Neural progenitor cell (in vitro differentiated cells): ENCODE measurements at regions not wholly inside any gene's neighbourhood (a gene's known extent, or its start where the extent isn't known, plus 50 kb on each side); places are given as distances from the start of the nearest gene placed in this dataset.

ENCODE experiments used
- DNase-seq: peaks from one replicate; pipeline ENCODE4 v3.0.0-alpha.2; 2016; ENCODE audit warnings: low spot score
- H2AFZ ChIP-seq: fragments of 200-600 bp; sonication (generic); replicated peaks from 2 replicates; pipeline ENCODE4 v1.6.1; 2016; ENCODE audit warnings: antibody characterized with exemption
- H3F3A ChIP-seq: fragments of 200-600 bp; sonication (generic); 2 replicates; pipeline ENCODE4 v1.6.1; 2016; ENCODE audit warnings: antibody characterized with exemption, low read depth
- H3K27ac ChIP-seq: fragments of 200-600 bp; sonication (generic); 2 replicates; pipeline ENCODE4 v1.5.1; 2016; ENCODE audit warnings: mild to moderate bottlenecking
- H3K27me3 ChIP-seq: fragments of 200-600 bp; sonication (generic); 2 replicates; pipeline ENCODE4 v1.6.1; 2016; ENCODE audit warnings: mild to moderate bottlenecking, moderate library complexity
- H3K36me3 ChIP-seq: fragments of 200-600 bp; sonication (generic); 2 replicates; pipeline ENCODE4 v1.5.1; 2016
- H3K4me1 ChIP-seq: fragments of 200-600 bp; sonication (generic); 2 replicates; pipeline ENCODE4 v1.6.1; 2016; ENCODE audit warnings: mixed run types
- H3K4me2 ChIP-seq: fragments of 200-600 bp; sonication (generic); 2 replicates; pipeline ENCODE4 v1.6.1; 2016
- H3K4me3 ChIP-seq: fragments of 200-600 bp; sonication (generic); 2 replicates; pipeline ENCODE4 v1.5.1; 2016
- H3K79me2 ChIP-seq: fragments of 200-600 bp; sonication (generic); 2 replicates; pipeline ENCODE4 v1.6.1; 2016; ENCODE audit warnings: low read depth
- H3K9ac ChIP-seq: fragments of 200-600 bp; sonication (generic); 2 replicates; pipeline ENCODE4 v1.6.1; 2016
- H3K9me3 ChIP-seq: fragments of 200-600 bp; sonication (generic); 2 replicates; pipeline ENCODE4 v1.5.1; 2016; ENCODE audit warnings: low read depth
- H4K20me1 ChIP-seq: fragments of 200-600 bp; sonication (generic); 2 replicates; pipeline ENCODE4 v1.6.1; 2016; ENCODE audit warnings: low read depth
- H3K27ac Mint-ChIP-seq: 3 replicates; pipeline ENCODE4 v1.8.0; 2021; ENCODE audit warnings: mixed read lengths
- H3K27me3 Mint-ChIP-seq: 2 replicates; pipeline ENCODE4 v1.8.0; 2022; ENCODE audit warnings: low read depth, mild to moderate bottlenecking, inconsistent platforms, moderate library complexity, mixed read lengths; ENCODE audit not compliant: insufficient read depth
- H3K36me3 Mint-ChIP-seq: 3 replicates; pipeline ENCODE4 v1.8.0; 2021; ENCODE audit warnings: mixed read lengths
- H3K4me1 Mint-ChIP-seq: 3 replicates; pipeline ENCODE4 v1.8.0; 2021; ENCODE audit warnings: mixed read lengths
- H3K4me3 Mint-ChIP-seq: 3 replicates; pipeline ENCODE4 v1.8.0; 2021; ENCODE audit warnings: mild to moderate bottlenecking, moderate library complexity, mixed read lengths
- H3K9me3 Mint-ChIP-seq: 3 replicates; pipeline ENCODE4 v1.8.0; 2020; ENCODE audit warnings: mixed read lengths
- CTCF ChIP-seq: fragments of 200-600 bp; sonication (generic); IDR thresholded peaks from 2 replicates; pipeline ENCODE4 v1.5.1; 2017; ENCODE audit warnings: antibody characterized with exemption, mild to moderate bottlenecking
- EZH2 ChIP-seq: fragments of 200-600 bp; sonication (generic); IDR thresholded peaks from 2 replicates; pipeline ENCODE4 v1.6.1; 2017; ENCODE audit warnings: antibody characterized with exemption, mild to moderate bottlenecking, moderate library complexity
- EZH2phosphoT487 ChIP-seq: fragments of 200-600 bp; sonication (generic); IDR thresholded peaks from 2 replicates; pipeline ENCODE4 v1.6.1; 2017; ENCODE audit warnings: antibody characterized with exemption

- Mint-ChIP-seq H3K4me3 (no peak overlapping the region), H3K4me1 (peaks cover under 1% of the 10 kb centered on the region), H3K36me3 (no peaks in the 10 kb centered on the region), H3K27ac (no peak overlapping the region), H3K27me3 (no peaks in the 10 kb centered on the region), H3K9me3 (peaks cover 9% of the 10 kb centered on the region)
- Histone ChIP-seq H3F3A (no peaks in the 10 kb centered on the region), H4K20me1 (no peaks in the 10 kb centered on the region), H3K36me3 (no peaks in the 10 kb centered on the region), H3K4me3 (no peak overlapping the region), H3K27me3 (no peaks in the 10 kb centered on the region), H3K27ac (no peak overlapping the region), H2AFZ (no peak overlapping the region), H3K4me2 (no peak overlapping the region), H3K79me2 (no peaks in the 10 kb centered on the region), H3K4me1 (no peaks in the 10 kb centered on the region), H3K9ac (no peak overlapping the region), H3K9me3 (no peaks in the 10 kb centered on the region)
- DNase-seq = no peak
- TF ChIP-seq CTCF (no peak), EZH2 (no peak), EZH2phosphoT487 (no peak)
Observed at GRCh38 chr21:34003428-34003827, 70.0 kb upstream of the MRPS6 start.

- H3K27ac Mint-ChIP-seq = no peak overlapping the region
Observed at GRCh38 chr21:34000375-34000774, 73.0 kb upstream of the MRPS6 start.

DNA sequence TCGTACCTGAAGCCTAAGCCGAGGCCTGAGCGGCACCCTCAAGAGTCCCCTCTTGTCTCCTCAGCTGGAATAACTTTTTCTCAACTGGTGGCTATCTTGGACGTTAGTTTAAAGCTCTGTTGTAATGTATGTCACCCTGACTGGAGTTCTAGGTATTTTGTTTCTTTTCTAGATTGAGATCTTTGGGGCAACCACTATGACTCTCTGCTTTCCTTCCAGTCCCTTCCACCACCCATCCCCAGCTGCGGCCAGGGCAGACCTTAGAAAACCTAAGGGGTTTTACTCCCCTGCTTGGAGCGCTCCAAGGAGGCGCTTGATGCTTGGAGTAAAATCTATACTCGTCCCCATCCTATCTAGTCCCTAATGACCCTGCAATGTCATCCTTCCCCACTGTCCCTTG lies 74.6 kb upstream of the MRPS6 start:
- Histone ChIP-seq H3K79me2 (no peaks in the 10 kb centered on the region), H3K27ac (no peak overlapping the region), H3F3A (no peaks in the 10 kb centered on the region), H3K9ac (no peak overlapping the region), H3K36me3 (no peaks in the 10 kb centered on the region), H3K9me3 (no peaks in the 10 kb centered on the region), H4K20me1 (no peaks in the 10 kb centered on the region), H2AFZ (no peak overlapping the region), H3K4me3 (no peak overlapping the region), H3K4me1 (no peaks in the 10 kb centered on the region), H3K27me3 (no peaks in the 10 kb centered on the region), H3K4me2 (no peak overlapping the region)
- no peak overlapping the region for H3K4me3 Mint-ChIP-seq
- peaks cover 2% of the 10 kb centered on the region for H3K27me3 Mint-ChIP-seq
- DNase-seq = no peak
- peaks cover 15% of the 10 kb centered on the region for H3K9me3 Mint-ChIP-seq
- H3K27ac Mint-ChIP-seq = no peak overlapping the region
- no peaks in the 10 kb centered on the region for H3K4me1 Mint-ChIP-seq
- TF ChIP-seq EZH2 (no peak), EZH2phosphoT487 (no peak), CTCF (no peak)
- no peaks in the 10 kb centered on the region for H3K36me3 Mint-ChIP-seq

More at GRCh38 chr21:34000375-34000774, 73.0 kb upstream of the MRPS6 start:
- Histone ChIP-seq H3K4me1 (no peaks in the 10 kb centered on the region), H3K27ac (no peak overlapping the region), H4K20me1 (no peaks in the 10 kb centered on the region), H3K4me2 (no peak overlapping the region), H3K9me3 (no peaks in the 10 kb centered on the region), H3K36me3 (no peaks in the 10 kb centered on the region), H3K9ac (no peak overlapping the region), H3K27me3 (no peaks in the 10 kb centered on the region), H3F3A (no peaks in the 10 kb centered on the region), H3K79me2 (no peaks in the 10 kb centered on the region), H2AFZ (no peak overlapping the region), H3K4me3 (no peak overlapping the region)
- TF ChIP-seq EZH2 (no peak), CTCF (no peak), EZH2phosphoT487 (no peak)
- H3K4me1 Mint-ChIP-seq = no peaks in the 10 kb centered on the region
- no peak overlapping the region for H3K4me3 Mint-ChIP-seq
- no peaks in the 10 kb centered on the region for H3K36me3 Mint-ChIP-seq
- no peak for DNase-seq
- H3K9me3 Mint-ChIP-seq = peaks cover 11% of the 10 kb centered on the region
- no peaks in the 10 kb centered on the region for H3K27me3 Mint-ChIP-seq

- Histone ChIP-seq H3K27ac (no peak overlapping the region), H3K4me2 (no peak overlapping the region), H2AFZ (no peak overlapping the region), H3K36me3 (no peaks in the 10 kb centered on the region), H3K79me2 (no peaks in the 10 kb centered on the region), H3K4me3 (no peak overlapping the region), H3K9ac (no peak overlapping the region), H3K27me3 (no peaks in the 10 kb centered on the region), H3K9me3 (no peaks in the 10 kb centered on the region), H3K4me1 (no peaks in the 10 kb centered on the region), H3F3A (no peaks in the 10 kb centered on the region), H4K20me1 (no peaks in the 10 kb centered on the region)
- H3K4me1 Mint-ChIP-seq = no peaks in the 10 kb centered on the region
- no peak overlapping the region for H3K27ac Mint-ChIP-seq
- no peaks in the 10 kb centered on the region for H3K36me3 Mint-ChIP-seq
- H3K4me3 Mint-ChIP-seq = no peak overlapping the region
- peaks cover 2% of the 10 kb centered on the region for H3K27me3 Mint-ChIP-seq
- H3K9me3 Mint-ChIP-seq = peaks cover 15% of the 10 kb centered on the region
- TF ChIP-seq EZH2phosphoT487 (no peak), EZH2 (no peak), CTCF (no peak)
- DNase-seq = no peak
Observed at GRCh38 chr21:33998402-33998801, 75.0 kb upstream of the MRPS6 start.
